ENCODE measurements at regions not wholly inside any gene's neighbourhood (a gene's known extent, or its start where the extent isn't known, plus 50 kb on each side); places are given as distances from the start of the nearest gene placed in this dataset.
A peak's percentile ranks its signal among the peaks of the same experiment; 100 is the strongest.

DNA sequence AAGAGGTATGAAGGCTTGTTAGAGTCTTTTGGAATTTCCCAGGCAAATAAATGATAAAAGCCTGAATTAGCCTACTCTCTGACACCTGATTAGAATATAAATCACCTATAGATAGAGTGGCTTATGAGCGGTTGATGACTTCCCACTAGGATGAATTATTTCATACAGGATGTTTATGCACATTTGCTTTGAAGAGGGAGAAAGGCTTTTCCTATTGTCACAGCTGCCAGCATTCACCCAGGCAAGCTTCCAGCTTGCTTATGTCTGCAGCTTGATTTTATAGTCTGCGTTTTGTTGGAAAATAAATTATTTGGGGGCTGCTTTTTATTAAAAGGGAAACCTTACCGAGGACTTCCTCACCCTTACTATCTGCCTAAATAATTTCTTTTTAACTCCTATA is 51.3 kb upstream of the EIF2S2 start:
- DNase-seq = peak; percentile 50

DNA sequence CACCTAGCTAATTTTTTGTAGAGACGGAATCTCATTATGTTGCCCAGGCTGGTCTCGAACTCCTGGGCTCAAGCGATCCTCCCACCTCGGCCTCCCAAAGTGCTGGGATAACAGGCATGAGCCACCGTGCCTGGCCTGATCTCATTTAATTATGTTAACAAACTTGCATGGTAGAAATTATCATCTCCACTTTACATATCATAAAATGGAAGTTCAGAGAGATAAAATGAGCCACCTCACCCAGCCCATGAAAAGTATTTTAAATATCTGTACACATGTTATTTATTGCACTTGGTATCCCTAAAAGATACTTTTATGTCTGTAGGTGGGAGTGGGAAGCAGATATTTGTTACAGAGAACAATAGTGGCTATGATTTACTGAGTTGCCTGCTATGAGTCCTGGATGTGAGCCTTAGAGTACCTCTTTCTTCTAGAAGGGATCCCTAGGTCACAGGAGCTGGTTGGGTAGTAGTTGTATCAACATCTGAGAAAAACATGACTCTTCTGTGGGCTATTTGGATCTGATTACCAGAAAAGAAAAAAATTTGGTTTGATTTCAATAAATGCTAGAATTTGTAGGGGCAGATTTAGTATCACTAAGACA is 52.4 kb upstream of the EIF2S2 start:
- DNase-seq = peak; percentile 24

DNA sequence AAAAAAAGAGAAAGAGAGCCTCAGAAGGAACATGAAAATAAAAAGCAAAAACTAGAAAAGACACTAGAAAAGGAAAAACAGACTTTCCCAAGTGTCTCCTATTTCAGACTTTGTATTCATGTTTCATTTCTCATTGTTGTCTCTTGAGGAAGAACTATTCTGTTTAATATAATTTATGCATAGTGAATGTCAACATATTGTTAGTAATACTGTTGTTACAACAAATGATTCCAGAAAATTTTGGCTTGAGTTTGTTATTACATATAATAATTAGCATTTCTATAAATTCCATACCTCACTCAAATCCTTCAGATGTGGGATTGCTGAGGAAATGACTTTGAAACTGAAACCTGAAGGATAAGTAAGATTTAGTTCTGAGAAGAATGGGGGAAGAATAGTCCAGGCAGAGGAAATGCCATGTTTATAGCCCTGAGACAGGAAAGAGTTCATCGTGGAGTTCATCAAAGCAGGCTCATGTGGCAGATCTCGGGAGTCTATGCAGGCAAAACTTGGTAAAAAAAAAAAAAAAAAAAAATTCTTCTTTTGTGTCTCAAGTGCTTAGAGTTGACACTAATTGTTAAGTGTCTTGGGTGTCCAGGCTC is 53.1 kb upstream of the EIF2S2 start:
- peak; percentile 42 for DNase-seq

DNA sequence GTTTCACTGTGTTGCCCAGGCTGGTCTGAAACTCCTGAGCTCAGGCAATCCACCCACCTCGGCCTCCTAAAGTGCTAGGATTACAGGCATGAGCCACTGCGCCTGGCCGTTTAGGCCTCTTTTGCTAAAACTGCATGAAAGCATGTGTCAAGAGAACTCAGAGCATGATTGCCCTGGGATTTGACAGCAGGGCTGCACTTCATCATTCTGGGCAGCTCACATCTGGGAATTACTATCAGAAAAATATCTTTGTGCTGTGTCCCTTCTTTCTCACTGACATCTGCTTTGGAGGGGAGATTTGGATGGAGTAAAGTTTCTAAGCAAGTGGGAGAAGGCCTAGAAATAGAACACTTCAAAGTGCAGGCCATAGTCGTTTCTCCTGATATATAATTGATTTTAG is 59.6 kb upstream of the EIF2S2 start:
- DNase-seq = no peak

GRCh38 chr20:34172926-34173325 is 60.9 kb upstream of the EIF2S2 start:
- no peak for DNase-seq

GRCh38 chr20:34175079-34175478 is 63.0 kb upstream of the EIF2S2 start:
- no peak for DNase-seq

DNA sequence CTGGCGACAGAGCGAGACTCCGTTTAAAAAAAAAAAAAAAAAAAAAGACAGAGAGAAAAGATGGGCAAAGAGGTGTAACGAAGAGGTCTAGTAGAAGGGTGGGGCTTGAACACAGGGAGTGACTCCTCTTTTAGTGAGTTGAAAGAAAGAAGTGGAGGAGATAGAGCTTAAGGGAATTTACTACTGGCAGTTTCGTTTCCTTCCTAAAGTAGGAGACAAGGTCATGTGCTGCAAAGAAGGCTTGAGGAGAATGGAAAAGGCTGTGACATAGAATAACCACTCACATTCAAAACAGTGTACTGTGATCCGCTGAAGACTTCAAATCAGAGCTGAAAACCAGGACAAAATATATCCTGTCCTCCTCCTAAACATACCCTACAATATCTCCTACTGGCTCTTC is 63.8 kb upstream of the EIF2S2 start:
- no peak for DNase-seq

- no peak for DNase-seq
Observed at GRCh38 chr20:34177052-34177451, 64.2 kb upstream of the ASIP start.

- no peak for DNase-seq
Observed at GRCh38 chr20:34179637-34180360, 61.4 kb upstream of the ASIP start.

DNA sequence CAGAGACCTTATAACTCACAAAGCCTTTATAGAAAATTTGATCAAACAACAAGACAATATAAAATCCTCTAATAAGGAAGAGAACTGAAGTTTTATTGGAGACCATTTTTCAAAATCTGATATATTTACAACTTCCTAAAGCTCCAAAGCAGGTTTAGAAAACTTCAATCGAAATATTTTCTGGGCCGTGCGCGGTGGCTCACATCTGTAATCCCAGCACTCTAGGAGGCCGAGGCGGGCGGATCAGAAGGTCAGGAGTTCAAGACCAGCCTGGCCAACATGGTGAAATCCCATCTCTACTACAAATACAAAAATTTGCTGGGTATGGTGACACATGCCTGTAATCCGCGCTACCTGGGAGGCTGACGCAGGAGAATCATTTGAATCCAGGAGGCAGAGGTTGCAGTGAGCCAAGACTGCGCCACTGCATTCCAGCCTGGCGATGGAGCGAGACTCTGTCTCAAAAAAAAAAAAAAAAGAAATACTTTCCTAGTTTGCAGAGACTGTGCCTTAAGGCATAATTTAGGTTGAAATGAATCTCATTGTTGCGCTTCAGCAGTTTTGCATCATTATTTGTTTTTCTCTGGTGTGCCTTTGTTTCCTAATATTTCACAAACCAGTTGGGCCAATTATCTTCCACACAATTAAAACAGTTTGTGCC is 60.6 kb upstream of the ASIP start:
- no peak for DNase-seq

DNA sequence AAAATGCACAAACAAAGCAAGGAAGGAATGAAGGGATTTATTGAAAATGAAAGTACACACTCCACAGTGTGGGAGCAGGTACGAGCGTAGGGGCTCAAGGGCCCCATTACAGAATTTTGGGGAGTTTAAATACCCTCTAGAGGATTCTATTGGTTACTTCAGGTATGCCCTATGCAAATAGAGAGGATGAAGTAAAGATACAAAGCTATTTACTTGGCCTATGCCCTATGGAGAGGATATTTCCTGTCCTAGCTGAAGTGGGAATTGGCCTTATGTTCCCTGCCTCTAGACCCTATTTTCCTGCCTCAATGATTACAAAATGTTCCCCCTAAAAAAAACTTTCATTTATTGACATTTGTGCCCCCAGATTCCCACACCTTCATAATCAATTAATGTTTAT is 59.7 kb upstream of the ASIP start:
- DNase-seq = no peak

- DNase-seq = no peak
Observed at GRCh38 chr20:34185766-34186620, 55.2 kb upstream of the ASIP start.

DNA sequence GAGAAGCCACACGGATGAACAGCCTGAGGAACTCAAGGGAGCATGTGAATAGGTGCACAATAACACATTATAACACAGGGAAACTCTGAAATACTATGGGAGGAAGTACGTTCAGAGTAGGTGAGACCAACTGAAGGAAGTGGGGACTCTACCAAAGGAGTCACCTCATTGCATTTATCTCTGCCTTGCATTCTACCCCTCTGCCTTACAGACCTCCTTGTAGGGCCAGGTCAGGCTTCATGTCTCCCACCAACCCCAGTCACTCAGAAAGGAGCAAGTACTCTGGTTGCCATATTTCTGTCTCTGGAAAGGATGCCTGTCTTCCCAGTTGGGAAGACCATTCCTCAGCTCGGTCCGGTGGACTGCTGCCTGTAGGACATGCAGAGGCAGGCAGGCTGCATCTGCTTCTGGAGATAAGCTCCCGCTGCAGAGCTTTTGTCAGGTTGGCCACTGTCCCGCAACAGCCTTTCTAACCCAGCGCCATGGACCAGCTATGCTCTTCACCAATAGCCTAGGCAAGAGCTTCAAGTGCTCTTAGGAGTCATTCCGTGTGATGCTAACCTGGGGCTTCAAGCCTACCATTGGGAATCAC is 51.6 kb upstream of the ASIP start:
- no peak for DNase-seq

- no peak for DNase-seq
Observed at GRCh38 chr20:34190262-34190661, 51.0 kb upstream of the ASIP start.

DNA sequence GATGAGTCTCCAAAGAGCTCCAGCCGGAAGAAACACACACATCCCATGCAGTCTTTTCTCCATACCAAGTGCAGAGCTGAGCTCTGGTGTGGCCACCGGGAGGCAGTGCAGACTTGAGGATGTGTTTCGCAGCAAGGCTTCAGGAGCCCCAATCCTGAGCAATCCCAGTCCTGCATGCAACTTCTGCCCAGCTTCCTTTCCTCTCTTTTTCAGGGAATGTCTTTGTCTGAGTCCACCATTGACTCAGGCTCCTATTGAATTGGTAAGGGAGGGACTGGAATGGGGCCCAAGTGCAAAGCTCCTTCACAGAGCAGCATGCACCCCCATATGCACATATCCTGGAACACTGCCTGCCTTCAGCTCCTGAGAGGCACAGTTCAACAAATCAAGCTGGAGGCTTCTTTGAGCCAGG is 50.5 kb upstream of the ASIP start:
- peak; percentile 90 for DNase-seq

All from eye (tissue), 1 donor.